ENCODE measurements at regions not wholly inside any gene's neighbourhood (a gene's known extent, or its start where the extent isn't known, plus 50 kb on each side); places are given as distances from the start of the nearest gene placed in this dataset.
"Not testable (repeated sequence)": the region's sequence is repeated elsewhere in the genome, so short reads cannot be mapped to it uniquely, and the experiment has no call there.

DNA sequence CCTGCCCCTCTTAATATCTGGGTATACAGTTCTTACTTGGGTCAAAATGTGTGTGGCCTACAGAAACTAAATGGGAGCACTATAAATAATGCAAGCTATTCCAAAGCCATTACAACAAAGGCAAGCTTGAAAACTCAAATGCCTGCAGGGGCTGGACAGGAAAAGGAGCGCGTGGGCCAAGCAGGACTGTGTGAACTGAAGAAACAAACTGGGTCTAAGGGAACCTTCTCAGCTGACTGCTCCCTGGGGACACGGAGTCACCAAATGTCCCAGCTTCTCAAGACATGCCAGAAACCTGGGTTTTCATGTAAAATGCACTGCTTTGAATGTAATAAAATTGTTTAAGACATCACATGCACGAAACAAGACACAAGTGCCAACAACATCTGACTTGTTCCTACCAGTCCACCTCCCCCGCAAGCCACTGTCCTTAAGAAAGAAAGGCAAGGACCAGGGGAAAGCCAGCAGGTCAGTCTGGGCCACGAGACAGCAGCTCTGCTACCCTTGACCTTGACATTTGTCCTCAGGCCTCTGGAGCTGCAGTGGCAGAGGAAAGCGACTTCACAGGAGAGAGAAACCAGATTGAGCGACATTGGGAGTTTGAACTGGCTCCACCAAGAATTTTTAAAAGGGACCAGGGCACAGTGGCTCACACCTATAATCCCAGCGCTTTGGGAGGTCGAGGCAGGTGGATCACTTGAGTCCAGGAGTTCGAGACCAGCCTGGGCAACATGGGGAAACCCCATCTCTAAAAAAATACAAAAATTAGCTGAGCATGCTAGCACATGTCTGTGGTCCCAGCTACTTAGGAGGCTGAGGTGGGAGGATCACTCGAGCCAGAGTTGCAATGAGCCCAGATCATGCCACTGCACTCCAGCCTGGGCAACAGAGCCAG, 89.7 kb upstream of the SH3BP4 start:
- DNase-seq (ENCODE audit: low read depth): no peak

DNA sequence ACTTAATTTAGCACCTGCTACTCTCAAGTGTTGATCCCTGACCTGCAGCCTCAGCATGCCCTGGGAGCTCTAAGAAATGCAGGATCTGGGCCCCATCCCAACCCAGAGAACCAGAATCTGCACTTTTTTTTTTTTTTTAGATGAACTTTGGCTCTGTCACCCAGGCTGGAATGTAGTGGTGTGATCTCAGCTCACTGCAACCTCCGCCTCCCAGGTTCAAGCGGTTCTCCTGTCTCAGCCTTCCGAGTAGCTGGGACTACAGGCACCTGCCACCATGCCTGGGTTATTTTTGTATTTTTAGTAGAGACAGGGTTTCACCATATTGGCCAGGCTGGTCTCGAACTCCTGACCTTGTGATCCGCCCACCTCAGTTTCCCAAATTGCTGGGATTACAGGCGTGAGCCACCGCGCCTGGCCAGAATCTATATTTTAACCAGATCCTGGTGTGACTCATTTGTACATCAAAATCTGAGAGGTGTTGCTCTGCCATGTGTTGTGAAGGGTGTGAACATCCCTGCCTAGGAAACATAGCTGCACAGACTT, 92.4 kb upstream of the SH3BP4 start:
- not testable (repeated sequence) for DNase-seq (ENCODE audit: low read depth)

GRCh38 chr2:234858790-234859329, 93.0 kb upstream of the SH3BP4 start:
- no peak for DNase-seq (ENCODE audit: low read depth)

DNA sequence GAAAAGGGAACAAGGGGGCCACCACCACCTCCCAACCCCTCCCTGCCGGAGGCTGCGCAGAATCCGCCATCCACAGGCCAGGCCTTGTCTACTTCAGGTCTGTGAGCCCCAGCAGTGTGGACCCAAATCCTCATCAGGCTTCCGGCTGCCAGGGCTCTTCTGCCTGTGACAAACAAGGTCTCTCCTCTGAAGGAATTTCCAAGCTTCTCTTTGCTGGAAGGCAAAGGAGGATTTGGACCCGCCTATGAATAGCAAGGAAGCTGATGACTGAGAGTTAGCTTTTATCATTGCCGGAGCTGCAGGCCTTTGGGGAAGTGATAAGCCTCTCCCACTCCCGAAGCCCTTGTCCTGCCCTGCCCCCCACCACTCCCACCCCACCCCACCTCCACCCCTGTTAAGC, 93.7 kb upstream of the SH3BP4 start:
- no peak for DNase-seq (ENCODE audit: low read depth)

DNA sequence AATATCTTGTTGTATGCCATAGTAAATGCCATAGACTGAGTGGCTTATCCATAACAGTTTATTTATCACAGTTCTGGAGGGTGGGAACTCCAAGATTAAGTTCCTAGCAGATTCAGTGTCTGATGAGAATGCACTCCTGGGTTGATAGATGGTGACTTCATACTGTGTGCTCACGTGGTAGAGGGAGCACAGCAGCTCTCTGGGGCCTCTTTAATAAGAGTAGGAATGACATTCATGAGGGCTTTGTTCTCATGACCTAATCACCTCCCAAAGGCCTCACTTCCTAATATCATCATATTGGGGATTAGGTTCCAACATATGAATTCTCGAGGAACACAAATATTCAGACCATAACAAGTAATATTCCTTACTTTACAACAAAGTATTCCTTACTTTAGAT, 98.1 kb upstream of the SH3BP4 start:
- DNase-seq (ENCODE audit: low read depth): no peak

DNA sequence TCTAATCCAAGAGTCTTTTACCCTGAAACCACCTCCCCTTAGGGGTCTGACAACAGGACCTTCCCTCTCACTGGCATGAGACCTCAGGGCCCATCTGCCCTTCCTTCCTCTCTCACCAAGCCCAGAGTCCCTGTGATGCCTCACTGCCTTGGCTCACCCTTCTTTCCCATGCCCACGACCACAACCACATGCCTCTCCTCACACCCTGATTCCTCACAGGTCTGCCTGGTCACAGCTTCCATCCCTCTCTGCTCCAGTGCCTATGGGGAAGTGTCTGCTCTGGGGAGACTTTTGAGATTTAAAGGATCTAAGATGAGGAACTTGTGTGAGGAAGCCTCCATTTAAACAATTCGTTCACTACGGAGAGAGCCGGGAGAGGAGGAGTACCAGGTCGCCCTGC, 98.9 kb upstream of the SH3BP4 start:
- no peak for DNase-seq (ENCODE audit: low read depth)

- no peak for DNase-seq (ENCODE audit: low read depth)
Observed at GRCh38 chr2:234852035-234852434, 99.8 kb upstream of the SH3BP4 start.

GRCh38 chr2:234851451-234851850, 100.4 kb upstream of the SH3BP4 start:
- no peak for DNase-seq (ENCODE audit: low read depth)

- DNase-seq (ENCODE audit: low read depth): no peak
Observed at GRCh38 chr2:234850818-234851217, 101.0 kb upstream of the SH3BP4 start.

GRCh38 chr2:234849678-234850077, 102.1 kb upstream of the SH3BP4 start:
- no peak for DNase-seq (ENCODE audit: low read depth)

DNA sequence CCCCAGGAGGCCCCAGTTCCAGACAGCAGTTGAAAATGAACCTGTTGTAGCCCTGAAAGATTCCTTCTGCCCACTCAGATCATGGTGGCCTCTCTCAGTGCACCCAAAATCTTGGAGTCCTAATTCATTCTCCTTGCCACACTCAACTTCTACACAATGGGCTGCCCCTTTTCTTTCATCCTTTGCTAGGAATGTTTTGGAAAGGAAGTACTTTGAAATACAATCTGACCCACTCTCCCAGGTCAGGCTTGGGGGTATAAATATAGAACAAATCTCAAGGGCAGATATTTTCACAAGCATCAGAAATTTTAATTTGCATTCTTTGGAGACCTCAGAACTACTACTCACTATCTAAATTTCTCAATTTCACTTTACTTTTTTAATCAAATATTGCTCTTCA, 103.2 kb upstream of the SH3BP4 start:
- no peak for DNase-seq (ENCODE audit: low read depth)

GRCh38 chr2:234847639-234848038, 104.2 kb upstream of the SH3BP4 start:
- DNase-seq (ENCODE audit: low read depth): no peak

DNA sequence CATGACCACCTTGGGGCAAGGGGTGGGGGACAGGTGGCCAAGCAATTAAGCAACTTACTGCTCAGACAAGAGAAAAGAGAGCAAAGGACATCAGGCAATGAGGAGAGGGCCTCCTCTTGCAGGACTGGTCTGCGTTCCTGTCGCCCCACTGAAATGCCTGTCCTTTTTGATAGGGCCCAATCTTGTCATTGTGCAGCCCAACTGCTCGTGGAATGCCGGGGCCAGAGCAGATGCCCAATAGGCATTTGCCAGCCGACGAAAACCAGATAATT, 104.5 kb upstream of the SH3BP4 start:
- no peak for DNase-seq (ENCODE audit: low read depth)

GRCh38 chr2:234846599-234847363, 105.0 kb upstream of the SH3BP4 start:
- no peak for DNase-seq (ENCODE audit: low read depth)

- no peak for DNase-seq (ENCODE audit: low read depth)
Observed at GRCh38 chr2:234845602-234846590, 105.9 kb upstream of the SH3BP4 start.

- no peak for DNase-seq (ENCODE audit: low read depth)
Observed at GRCh38 chr2:234843411-234843810, 108.4 kb upstream of the SH3BP4 start.

DNA sequence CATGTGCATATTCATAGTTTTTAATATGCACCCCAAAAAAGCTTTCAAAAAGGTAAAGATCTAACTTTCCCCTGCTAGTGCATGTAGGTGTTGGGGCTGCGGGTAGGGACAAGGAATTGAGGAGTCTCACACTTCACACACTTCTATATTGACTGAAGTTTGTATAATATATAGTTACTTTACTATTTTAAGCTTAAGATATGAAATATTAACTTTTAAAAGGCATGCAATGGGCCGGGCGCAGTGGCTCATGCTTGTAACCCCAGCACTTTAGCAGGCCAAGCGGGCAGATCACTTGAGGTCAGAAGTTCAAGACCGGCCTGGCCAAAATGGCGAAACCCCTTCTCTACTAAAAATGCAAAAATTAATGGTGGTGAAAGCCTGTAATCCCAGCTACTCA, 109.1 kb upstream of the SH3BP4 start:
- DNase-seq (ENCODE audit: low read depth): no peak

- no peak for DNase-seq (ENCODE audit: low read depth)
Observed at GRCh38 chr2:234841321-234842015, 110.3 kb upstream of the SH3BP4 start.

DNA sequence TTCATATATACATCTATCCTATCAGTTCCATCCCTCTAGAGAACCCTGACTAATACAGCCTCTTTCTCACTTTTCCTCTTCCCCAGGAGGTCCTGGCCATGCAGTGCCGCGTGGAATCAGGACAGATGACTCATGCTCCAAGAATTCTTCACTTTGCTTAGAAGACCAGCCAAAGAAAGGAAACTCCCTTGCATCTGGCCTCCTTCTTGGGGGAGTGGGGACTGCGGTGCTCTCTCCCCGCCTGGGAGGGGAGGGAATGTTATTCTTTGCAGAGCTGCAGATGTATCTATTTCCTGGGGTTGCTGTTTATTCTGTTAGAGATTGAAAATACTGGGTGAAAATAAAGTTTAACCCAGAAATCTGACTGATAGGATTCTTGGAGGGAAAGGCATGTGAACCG, 111.5 kb upstream of the SH3BP4 start:
- DNase-seq (ENCODE audit: low read depth): peak; percentile 98

- DNase-seq (ENCODE audit: low read depth): no peak
Observed at GRCh38 chr2:234839285-234839684, 112.5 kb upstream of the SH3BP4 start.

GRCh38 chr2:234836271-234836670, 115.5 kb upstream of the SH3BP4 start:
- peak; percentile 72 for DNase-seq (ENCODE audit: low read depth)

Measured in amniotic epithelial cell (primary cell).